GM21423 (cell line): ENCODE measurements at regions not wholly inside any gene's neighbourhood (a gene's known extent, or its start where the extent isn't known, plus 50 kb on each side); places are given as distances from the start of the nearest gene placed in this dataset.

Source experiments
- ATAC-seq: cut with Tn5 transposase; IDR thresholded peaks from one replicate; pipeline ENCODE4 v1.9.1; 2021; ENCODE audit warnings: mild to moderate bottlenecking, moderate library complexity; ENCODE audit not compliant: unreplicated experiment

GRCh38 chr2:7774481-7774880 is 857.3 kb downstream of the RNF144A start:
- no peak for ATAC-seq

GRCh38 chr2:7777668-7778067 is 860.5 kb downstream of the RNF144A start:
- no peak for ATAC-seq

GRCh38 chr2:7780321-7780720 is 863.1 kb downstream of the RNF144A start:
- ATAC-seq = no peak

GRCh38 chr2:7785700-7786099 is 868.5 kb downstream of the RNF144A start:
- no peak for ATAC-seq

GRCh38 chr2:7788736-7789135 is 871.5 kb downstream of the RNF144A start:
- no peak for ATAC-seq

GRCh38 chr2:7792031-7792651 is 874.9 kb downstream of the RNF144A start:
- ATAC-seq = no peak

- no peak for ATAC-seq
Observed at GRCh38 chr2:7795778-7796563, 878.8 kb downstream of the RNF144A start.

GRCh38 chr2:7800031-7800430 is 881.8 kb upstream of the ID2 start:
- no peak for ATAC-seq

GRCh38 chr2:7801212-7801611 is 880.6 kb upstream of the ID2 start:
- ATAC-seq = no peak

GRCh38 chr2:7803515-7803914 is 878.3 kb upstream of the ID2 start:
- ATAC-seq = no peak

GRCh38 chr2:7809640-7810039 is 872.2 kb upstream of the ID2 start:
- ATAC-seq = no peak

- ATAC-seq = no peak
Observed at GRCh38 chr2:7811073-7811472, 870.8 kb upstream of the ID2 start.

- ATAC-seq = no peak
Observed at GRCh38 chr2:7812231-7812995, 869.4 kb upstream of the ID2 start.

GRCh38 chr2:7813541-7814292 is 868.1 kb upstream of the ID2 start:
- no peak for ATAC-seq

GRCh38 chr2:7815726-7816125 is 866.1 kb upstream of the ID2 start:
- ATAC-seq = no peak

- ATAC-seq = no peak
Observed at GRCh38 chr2:7816233-7816632, 865.6 kb upstream of the ID2 start.

- ATAC-seq = no peak
Observed at GRCh38 chr2:7816944-7817343, 864.9 kb upstream of the ID2 start.

- no peak for ATAC-seq
Observed at GRCh38 chr2:7819316-7819715, 862.5 kb upstream of the ID2 start.

- no peak for ATAC-seq
Observed at GRCh38 chr2:7819850-7820249, 862.0 kb upstream of the ID2 start.

GRCh38 chr2:7824211-7824610 is 857.6 kb upstream of the ID2 start:
- ATAC-seq = no peak
